GM18517 (cell line): ENCODE measurements at regions not wholly inside any gene's neighbourhood (a gene's known extent, or its start where the extent isn't known, plus 50 kb on each side); places are given as distances from the start of the nearest gene placed in this dataset.
"Not testable (repeated sequence)": the region's sequence is repeated elsewhere in the genome, so short reads cannot be mapped to it uniquely, and the experiment has no call there.

ENCODE experiments used
- ATAC-seq: cut with Tn5 transposase; IDR thresholded peaks from one replicate; pipeline ENCODE4 v1.9.1; 2021; ENCODE audit warnings: mild to moderate bottlenecking, moderate library complexity; ENCODE audit not compliant: unreplicated experiment

DNA sequence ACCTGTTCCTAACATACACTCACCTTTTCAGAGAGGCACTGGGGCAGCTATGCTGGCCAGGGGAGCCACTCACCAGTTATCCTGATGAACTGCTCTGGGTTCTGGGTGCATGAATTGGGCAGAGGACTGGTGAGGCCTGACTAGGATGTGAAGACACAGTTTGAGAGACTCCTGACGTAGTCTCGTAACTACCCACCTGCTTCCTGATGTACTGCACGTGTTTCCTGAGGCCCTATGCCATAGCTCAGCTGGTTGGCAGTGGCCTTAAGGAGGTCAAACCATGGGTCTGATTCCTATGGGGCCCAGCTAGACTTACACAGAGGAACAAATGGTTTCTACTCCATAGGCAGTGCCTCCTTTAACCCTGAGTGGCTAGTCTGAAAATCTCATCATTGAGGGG is 351.7 kb upstream of the FRG2C start:
- ATAC-seq = not testable (repeated sequence)

DNA sequence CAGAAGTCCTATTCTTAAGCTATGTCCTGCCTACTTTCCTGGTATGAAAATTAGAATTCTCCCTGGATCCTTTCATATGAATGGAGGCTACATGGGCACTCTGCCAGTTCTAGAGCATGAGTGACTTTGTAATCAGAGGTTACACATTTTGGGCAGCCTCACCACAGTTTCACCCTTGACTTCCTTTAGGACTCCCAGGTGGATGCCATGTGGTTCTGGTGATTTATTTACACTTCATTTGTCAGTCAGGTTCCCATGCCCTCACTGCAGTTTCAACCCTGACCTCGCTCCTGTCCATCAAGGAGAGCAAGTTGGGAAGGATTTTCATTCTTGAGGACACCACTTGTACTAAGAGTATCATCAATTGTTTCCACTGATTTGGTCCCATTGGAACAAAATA is 344.4 kb upstream of the FRG2C start:
- not testable (repeated sequence) for ATAC-seq

DNA sequence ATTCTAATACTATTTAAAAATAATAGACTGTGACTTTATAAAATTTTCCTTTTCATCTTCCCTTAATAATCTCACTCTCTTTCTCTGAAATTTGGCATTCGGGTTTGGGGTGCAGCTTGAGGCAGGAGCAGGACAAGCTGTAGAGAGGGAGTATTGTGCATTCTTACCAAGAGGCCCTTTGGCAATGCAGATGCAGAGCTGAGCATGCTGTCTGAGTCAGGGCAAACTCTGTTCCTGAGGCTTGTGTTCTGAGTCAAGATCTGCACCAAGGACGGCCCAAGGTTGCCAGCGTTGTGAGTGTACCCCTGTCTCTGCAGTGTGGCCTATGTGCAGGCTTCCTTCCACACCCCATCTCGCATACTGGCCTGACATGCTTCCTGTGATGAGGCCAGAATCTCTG is 343.8 kb upstream of the FRG2C start:
- no peak for ATAC-seq

GRCh38 chr3:75321060-75321459 is 343.1 kb upstream of the FRG2C start:
- ATAC-seq = no peak

DNA sequence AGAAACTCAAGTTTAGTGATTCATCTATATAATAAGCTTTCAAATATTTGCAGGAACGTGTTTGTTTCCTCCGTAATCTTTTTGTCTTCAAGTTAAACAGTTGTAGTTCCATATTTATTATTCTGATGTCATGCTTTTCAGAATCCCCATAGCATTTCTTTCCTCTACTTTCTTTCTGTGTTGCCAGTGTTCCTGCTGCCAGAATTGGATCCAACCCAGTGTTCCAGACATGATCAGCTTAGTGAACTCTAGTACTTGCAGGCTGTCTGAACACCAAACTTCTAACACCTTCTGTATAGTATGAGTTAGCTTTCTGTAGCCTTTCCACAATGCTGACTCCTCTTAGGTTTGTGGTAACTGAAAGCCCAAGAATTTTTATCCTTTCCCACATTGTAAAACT is 340.2 kb upstream of the FRG2C start:
- not testable (repeated sequence) for ATAC-seq

DNA sequence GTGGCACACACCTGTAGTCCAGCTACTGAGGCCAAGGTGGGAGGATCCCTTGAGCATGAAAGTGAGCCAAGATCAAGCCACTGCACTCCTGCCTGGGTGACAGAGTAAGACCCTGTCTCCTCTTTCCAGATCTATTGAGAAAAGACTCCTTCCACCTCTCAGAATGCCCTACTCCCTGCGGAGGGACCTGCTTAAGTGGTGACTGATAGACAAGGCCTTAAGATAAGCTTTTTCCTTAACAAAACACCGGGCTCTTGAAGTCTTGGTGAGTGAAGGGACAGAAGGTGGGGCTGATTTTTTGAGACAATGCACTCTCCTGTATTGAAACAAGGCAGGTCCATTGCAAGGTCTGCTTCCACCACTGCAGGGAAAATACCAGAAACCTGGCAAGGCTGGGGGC is 338.4 kb upstream of the FRG2C start:
- ATAC-seq = no peak

- ATAC-seq = no peak
Measured at GRCh38 chr3:75327453-75327852, 336.7 kb upstream of the FRG2C start.

GRCh38 chr3:75329476-75330097 is 334.5 kb upstream of the FRG2C start:
- ATAC-seq = no peak

- ATAC-seq = not testable (repeated sequence)
Measured at GRCh38 chr3:75330446-75330845, 333.7 kb upstream of the FRG2C start.

- not testable (repeated sequence) for ATAC-seq
Measured at GRCh38 chr3:75332090-75332489, 332.0 kb upstream of the FRG2C start.

DNA sequence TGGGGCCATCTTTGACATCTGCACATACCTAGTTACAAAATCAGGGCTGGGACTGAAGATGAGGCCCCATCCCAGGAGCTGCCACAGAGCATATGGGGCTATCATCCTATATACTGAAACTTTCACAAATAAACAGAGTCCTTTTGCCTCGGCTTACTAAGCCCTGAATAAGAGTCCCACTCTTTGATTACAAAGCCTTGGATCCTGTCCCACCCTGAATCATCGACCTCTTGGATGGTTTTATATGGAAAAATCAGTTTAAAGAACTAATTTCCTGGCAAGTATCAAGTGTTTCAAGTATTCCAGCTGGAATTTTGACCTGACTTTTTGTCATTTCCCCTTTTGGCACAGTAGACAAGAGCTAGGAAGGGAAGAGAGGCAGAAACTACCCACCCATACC is 331.3 kb upstream of the FRG2C start:
- no peak for ATAC-seq

DNA sequence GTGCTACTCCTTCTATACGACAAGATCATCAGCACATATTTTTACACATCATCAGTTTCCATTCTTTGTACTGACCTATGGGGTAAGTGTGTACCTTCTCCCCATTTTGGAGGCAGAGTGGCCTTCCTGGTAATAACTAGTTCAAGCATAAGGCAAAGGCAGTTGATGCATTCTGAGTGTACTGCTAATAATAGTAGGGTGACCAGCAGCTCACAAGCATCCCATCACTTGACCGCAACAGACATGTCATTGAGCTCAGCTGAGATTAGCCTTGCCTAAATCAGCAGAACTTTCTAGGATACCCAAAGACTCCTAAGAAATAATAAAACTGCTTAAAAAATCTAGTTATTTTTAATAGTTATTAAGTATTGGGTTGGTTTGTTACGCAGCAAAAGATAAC is 329.8 kb upstream of the FRG2C start:
- no peak for ATAC-seq

DNA sequence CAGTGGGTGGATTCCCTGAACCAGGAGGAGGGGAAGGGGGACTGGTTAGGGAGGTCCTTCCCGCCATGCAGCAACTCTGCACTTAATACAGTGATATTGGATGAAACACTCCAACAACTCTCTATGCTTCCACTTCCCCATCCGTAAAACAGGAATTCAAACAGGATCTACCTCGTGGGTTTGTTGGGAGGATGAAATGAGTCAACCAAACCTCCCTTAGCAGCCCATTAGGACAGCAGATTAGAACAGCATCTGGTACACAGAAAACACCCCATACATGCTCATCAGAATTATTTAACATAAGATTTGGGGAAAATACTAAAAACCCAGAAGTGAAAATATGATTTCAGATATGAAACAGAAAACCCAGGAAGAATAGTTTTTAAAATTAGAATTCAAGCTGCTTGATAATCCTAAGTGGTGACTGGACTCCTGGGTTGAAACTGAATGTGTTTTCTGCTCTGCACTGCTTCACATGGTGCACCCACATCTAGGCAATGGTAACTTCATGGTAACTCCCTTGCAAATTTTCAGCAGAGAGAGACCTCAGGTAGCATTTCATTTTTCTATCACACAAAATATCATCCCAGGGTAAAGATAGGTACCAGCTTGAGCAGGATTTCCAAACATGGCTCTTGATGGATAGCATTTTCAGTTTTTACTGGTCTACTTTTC is 326.8 kb upstream of the FRG2C start:
- no peak for ATAC-seq

- ATAC-seq = no peak
Measured at GRCh38 chr3:75338342-75338741, 325.8 kb upstream of the FRG2C start.

DNA sequence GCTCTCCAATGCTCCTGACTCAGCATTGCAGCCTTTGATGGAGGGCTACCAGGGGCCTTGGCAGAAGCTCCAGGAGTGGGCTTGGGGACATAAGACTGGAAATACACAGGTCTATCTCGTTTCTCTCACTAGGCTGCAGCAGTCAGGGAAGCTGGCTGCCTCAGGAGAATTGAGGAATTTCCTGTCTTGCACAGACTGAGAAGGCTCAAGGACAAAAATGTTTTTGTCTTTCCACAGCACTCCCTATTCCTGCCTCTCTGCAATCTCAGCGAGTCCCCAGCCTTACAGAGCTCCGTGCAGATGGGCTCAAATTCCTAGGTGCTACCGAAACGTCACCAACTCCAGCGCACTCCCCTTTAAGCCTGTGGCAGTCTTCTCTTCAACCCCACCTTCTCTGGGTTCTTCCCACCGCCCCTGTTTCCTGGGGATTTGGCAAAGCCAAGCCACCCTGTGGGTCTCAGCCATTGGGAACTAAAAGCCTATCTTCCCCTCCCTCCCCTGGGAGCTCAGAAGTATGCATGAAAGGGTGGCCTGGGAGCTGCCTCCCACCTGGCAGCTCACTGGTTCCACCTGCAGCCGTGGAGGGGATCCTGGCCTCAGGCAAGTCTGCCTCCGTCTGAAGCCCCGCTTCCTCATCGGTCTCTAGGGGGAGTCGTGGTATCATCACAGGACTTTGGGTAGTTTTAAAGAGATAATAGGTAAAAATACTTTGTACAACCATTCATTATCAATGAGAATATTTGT is 322.6 kb upstream of the FRG2C start:
- ATAC-seq = no peak

- ATAC-seq = no peak
Measured at GRCh38 chr3:75342425-75342824, 321.7 kb upstream of the FRG2C start.

- ATAC-seq = not testable (repeated sequence)
Measured at GRCh38 chr3:75350536-75350935, 313.6 kb upstream of the FRG2C start.

DNA sequence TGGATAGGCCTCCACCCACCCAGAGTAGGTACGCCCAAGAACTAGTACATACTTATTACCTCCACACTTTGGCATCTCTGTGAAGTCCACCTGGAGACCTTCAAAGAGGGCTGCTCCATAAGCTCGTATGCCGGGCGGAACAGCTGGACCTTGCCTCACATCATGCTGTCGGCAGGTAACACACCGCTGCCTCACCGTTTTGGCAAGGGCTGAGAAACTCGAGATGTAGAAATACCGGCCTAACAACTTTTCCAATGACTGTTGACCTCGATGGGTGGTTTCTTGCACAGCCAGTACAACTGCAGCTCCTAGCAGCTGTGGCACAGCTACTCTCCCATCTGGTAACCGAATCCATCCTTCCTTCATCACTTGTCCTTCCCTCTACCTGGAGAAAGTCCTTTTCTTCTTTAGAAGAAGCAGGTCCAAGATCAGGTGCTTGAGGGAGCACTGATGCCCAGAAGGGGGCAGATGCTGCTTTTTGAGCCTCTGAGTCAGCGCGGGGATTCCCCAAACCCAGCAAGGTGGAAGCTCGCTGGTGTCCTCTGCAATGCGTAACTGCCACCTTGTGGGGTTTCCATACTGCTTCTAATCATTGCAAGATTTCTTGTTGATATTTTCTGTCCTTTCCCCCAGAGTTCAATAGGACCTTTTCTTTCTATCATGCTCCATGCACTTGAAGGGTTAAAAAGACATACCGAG is 301.9 kb upstream of the FRG2C start:
- ATAC-seq = not testable (repeated sequence)

DNA sequence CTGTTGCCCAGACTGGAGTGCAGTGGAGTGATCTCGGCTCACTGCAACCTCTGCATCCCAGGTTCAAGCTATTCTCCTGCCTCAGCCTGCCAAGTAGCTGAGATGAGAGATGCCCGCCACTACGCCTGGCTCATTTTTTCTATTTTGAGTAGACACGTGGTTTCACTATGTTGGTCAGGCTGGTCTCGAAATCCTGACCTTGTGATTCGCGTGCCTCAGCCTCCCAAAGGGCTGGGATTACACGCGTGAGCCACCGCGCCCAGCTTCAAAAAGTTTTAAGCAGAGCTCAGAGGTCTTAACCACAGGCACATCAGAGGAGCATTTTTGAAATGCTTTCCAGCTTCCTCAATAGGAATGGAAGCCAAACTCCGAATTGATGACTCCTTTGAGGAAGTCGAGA is 291.2 kb upstream of the FRG2C start:
- not testable (repeated sequence) for ATAC-seq

- not testable (repeated sequence) for ATAC-seq
Measured at GRCh38 chr3:75379840-75380239, 284.3 kb upstream of the FRG2C start.

DNA sequence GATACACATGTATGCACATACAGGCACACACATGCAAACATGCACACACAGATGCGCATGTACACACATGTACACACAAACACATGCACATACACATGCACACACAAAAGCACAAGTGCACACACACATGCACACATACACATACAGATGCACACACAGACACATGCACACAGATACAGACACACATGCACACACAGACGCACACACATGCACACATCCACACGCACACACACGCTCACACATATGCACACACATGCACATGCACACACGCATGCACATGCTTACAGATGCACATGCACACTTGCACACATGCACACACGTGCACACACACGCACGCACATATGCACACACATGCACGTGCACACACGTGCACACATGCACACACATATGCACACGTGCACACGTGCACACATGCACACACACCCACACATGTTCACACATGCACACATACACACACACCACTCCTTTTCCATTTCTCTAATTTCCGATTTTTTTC is 283.8 kb upstream of the FRG2C start:
- no peak for ATAC-seq
